HG03469 (cell line): ENCODE measurements at regions not wholly inside any gene's neighbourhood (a gene's known extent, or its start where the extent isn't known, plus 50 kb on each side); places are given as distances from the start of the nearest gene placed in this dataset.

Experiments
- ATAC-seq: cut with Tn5 transposase; IDR thresholded peaks from one replicate; pipeline ENCODE4 v1.9.1; 2021; ENCODE audit warnings: mild to moderate bottlenecking, moderate library complexity, moderate number of reproducible peaks; ENCODE audit not compliant: unreplicated experiment

DNA sequence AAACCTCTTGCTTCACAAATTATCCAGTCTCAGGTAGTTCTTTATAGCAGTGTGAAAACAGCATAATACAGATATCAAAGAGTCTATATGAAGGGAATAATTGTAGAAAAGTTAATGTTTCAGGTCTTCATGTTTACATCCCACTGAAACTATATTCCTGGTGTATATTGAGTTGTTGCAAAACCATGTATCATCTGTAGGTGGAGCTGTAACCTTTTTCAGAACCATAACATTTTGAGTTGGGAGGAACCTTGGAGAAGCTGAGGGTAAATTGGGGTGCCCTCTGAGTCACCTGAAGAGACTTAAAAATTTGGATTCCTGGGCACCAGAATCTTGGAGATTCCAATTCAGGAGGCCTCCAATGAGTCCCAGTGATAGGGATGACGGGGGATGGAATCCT lies 51.9 kb upstream of the TAPT1 start:
- ATAC-seq = no peak
